ENCODE measurements at regions not wholly inside any gene's neighbourhood (a gene's known extent, or its start where the extent isn't known, plus 50 kb on each side); places are given as distances from the start of the nearest gene placed in this dataset.

DNA sequence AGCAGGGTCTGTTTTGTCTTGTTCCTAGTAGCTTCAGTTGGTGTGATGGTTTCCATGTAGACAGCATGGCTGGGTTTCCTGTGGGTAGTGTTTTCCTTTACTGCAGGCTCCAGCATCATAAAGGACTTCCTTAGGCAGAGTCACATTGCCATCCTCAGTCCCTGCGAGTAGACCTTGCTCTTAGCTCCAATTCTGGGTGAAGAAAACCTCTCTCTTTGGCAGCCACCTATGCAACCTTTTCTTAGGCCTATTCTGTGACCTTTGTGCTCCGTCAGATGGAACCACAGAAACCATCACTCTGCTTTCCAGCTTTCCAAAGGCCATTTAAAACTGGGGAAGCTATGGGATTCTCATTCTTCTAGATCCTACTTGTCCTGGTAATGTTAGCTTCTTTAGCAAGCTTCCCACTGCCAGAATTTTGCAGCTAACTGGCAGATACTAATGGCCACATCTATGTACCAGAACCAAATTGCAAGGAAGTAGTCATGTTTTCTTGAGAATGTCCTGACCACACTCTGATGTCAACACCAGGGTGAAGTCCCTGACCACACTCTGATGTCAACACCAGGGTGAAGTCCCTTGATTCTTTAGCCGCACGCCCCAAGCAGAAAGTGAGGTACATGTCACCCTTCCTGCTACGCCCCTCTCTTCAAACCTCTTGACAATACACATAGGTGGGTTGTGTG, 646.6 kb upstream of the HS3ST5 start:
- no peak for TF ChIP-seq ATF2 (IDR thresholded peaks at IDR 0.05; ENCODE audit: low read length)
- no peak for TF ChIP-seq YY1 (IDR thresholded peaks at IDR 0.05; ENCODE audit: low read depth, low read length)
- no peak for TF ChIP-seq POLR2AphosphoS5 (IDR thresholded peaks at IDR 0.05; ENCODE audit: low read depth, low read length)
